ENCODE measurements at regions not wholly inside any gene's neighbourhood (a gene's known extent, or its start where the extent isn't known, plus 50 kb on each side); places are given as distances from the start of the nearest gene placed in this dataset.

- TF ChIP-seq RARB (CRISPR knock-in tag; IDR thresholded peaks at IDR 0.05) (no peak), GLIS3 (CRISPR knock-in tag; IDR thresholded peaks at IDR 0.05) (no peak)
These were observed 60.3 kb downstream of the FOXD1 start for GRCh38 chr5:73388306-73388684.
